B cell (primary cell): ENCODE measurements at regions not wholly inside any gene's neighbourhood (a gene's known extent, or its start where the extent isn't known, plus 50 kb on each side); places are given as distances from the start of the nearest gene placed in this dataset.
"Not testable (repeated sequence)": the region's sequence is repeated elsewhere in the genome, so short reads cannot be mapped to it uniquely, and the experiment has no call there.

ENCODE experiments used
- ATAC-seq: fragments of 200-7000 bp; cut with Tn5 transposase; one replicate; pipeline ENCODE4 v1.10.0; 2021; ENCODE audit warnings: low read depth, mild to moderate bottlenecking, moderate number of reproducible peaks, moderate library complexity
- CTCF ChIA-PET: fragments of 350-600 bp; sonication (Branson Sonifier 250); formaldehyde crosslinking; loops from one replicate; lab custom pipeline; 2021; ENCODE audit warnings: antibody characterized with exemption, inconsistent platforms; lab: Charles Lee
- POLR2A ChIA-PET: fragments of 350-600 bp; sonication (Branson Sonifier 250); formaldehyde crosslinking; loops from one replicate; lab custom pipeline; 2021; ENCODE audit warnings: antibody characterized with exemption; lab: Charles Lee
- DNase-seq: peaks from one replicate; pipeline ENCODE4 v3.0.0; 2013
- H2AFZ ChIP-seq: 2 replicates; pipeline ENCODE4 v1.6.1; 2012; ENCODE audit warnings: mild to moderate bottlenecking, low read depth, low read length; ENCODE audit not compliant: insufficient read depth, poor library complexity, severe bottlenecking
- H3K27ac ChIP-seq, 2 donors: 1 replicate in 1 of 2; 2 replicates in 1 of 2; pipeline ENCODE4 v1.5.1; 2012 to 2013; ENCODE audit warnings: low read length in 2 of 2, mild to moderate bottlenecking in 2 of 2, moderate library complexity in 1 of 2
- H3K27me3 ChIP-seq, 4 experiments: fragments of 200-600 bp in 1 of 4; sonication (generic) in 1 of 4; replicated peaks in 1 of 4; 1 replicate in 2 of 4; 2 replicates in 2 of 4; pipeline versions ENCODE4 v1.6.1 to v1.7.0; 2013 to 2016; ENCODE audit warnings: low read length in 3 of 4, mild to moderate bottlenecking in 2 of 4, mixed read lengths in 1 of 4, moderate library complexity in 1 of 4; ENCODE audit not compliant: insufficient read depth in 4 of 4, control insufficient read depth in 3 of 4; ENCODE audit errors: control extremely low read depth in 1 of 4
- H3K36me3 ChIP-seq, 2 experiments: replicated peaks in 1 of 2; 1 replicate in 1 of 2; 2 replicates in 1 of 2; pipeline versions ENCODE4 v1.6.1 to v1.7.1; 2013; ENCODE audit warnings: low read length in 1 of 2; ENCODE audit not compliant: insufficient read depth in 2 of 2, control insufficient read depth in 1 of 2; ENCODE audit errors: control extremely low read depth in 1 of 2, extremely low read depth in 1 of 2
- H3K4me1 ChIP-seq, 2 donors: fragments of 200-600 bp in 1 of 2; sonication (generic) in 1 of 2; 1 replicate in 1 of 2; 2 replicates in 1 of 2; pipeline versions ENCODE4 v1.5.1 to v1.6.1; 2013 to 2017; ENCODE audit warnings: low read length in 2 of 2; ENCODE audit not compliant: control insufficient read depth in 2 of 2, insufficient read depth in 2 of 2
- H3K4me2 ChIP-seq: replicated peaks from 2 replicates; pipeline ENCODE3; 2012; ENCODE audit warnings: mild to moderate bottlenecking, low read depth, low read length; ENCODE audit not compliant: poor library complexity, severe bottlenecking
- H3K4me3 ChIP-seq, 5 experiments: fragments of 200-600 bp in 1 of 5; sonication (generic) in 1 of 5; 1 replicate in 3 of 5; 2 replicates in 2 of 5; pipeline versions ENCODE4 v1.5.1 to v1.7.0; 2011 to 2016; ENCODE audit warnings: low read length in 4 of 5, mild to moderate bottlenecking in 4 of 5, low read depth in 2 of 5, control low read depth in 1 of 5, moderate library complexity in 1 of 5; ENCODE audit not compliant: insufficient read depth in 1 of 5; ENCODE audit errors: control extremely low read depth in 1 of 5, extremely low read depth in 1 of 5
- H3K79me2 ChIP-seq: fragments of 200-600 bp; sonication (generic); one replicate; pipeline ENCODE4 v1.6.0; 2016; ENCODE audit warnings: low read length; ENCODE audit not compliant: control insufficient read depth, insufficient read depth
- H3K9ac ChIP-seq: fragments of 200-600 bp; sonication (generic); 2 replicates; pipeline ENCODE4 v1.6.1; 2017; ENCODE audit warnings: mild to moderate bottlenecking, low read length, moderate library complexity
- H3K9me3 ChIP-seq, 3 donors: one replicate each; pipeline versions ENCODE4 v1.6.1 to v1.7.1; 2013; ENCODE audit warnings: low read length in 2 of 3; ENCODE audit not compliant: control insufficient read depth in 2 of 3, insufficient read depth in 1 of 3; ENCODE audit errors: control extremely low read depth in 1 of 3
- H4K20me1 ChIP-seq: 2 replicates; pipeline ENCODE4 v1.6.0; 2012; ENCODE audit warnings: mild to moderate bottlenecking, low read length; ENCODE audit not compliant: insufficient read depth, control insufficient read depth, poor library complexity, severe bottlenecking
- H3K27ac Mint-ChIP-seq: one replicate; pipeline ENCODE4 v1.8.0; 2021; ENCODE audit warnings: mixed read lengths
- H3K27me3 Mint-ChIP-seq: one replicate; pipeline ENCODE4 v1.8.0; 2021; ENCODE audit warnings: mixed read lengths
- H3K4me1 Mint-ChIP-seq: one replicate; pipeline ENCODE4 v1.8.0; 2021; ENCODE audit warnings: mixed read lengths
- H3K4me3 Mint-ChIP-seq: one replicate; pipeline ENCODE4 v1.8.0; 2021; ENCODE audit warnings: mixed read lengths
- H3K9me3 Mint-ChIP-seq: one replicate; pipeline ENCODE4 v1.8.0; 2022; ENCODE audit warnings: mixed read lengths; ENCODE audit not compliant: insufficient read depth
- WGBS: methylation state at CpG from one replicate; pipeline ENCODE4 v1.1.5; 2013; ENCODE audit warnings: missing lambda C conversion rate; ENCODE audit not compliant: insufficient coverage; 5-methylcytosine and 5-hydroxymethylcytosine counted together
- intact Hi-C: fragments of 100-400 bp; cut with micrococcal nuclease; formaldehyde crosslinking; loops from one replicate; pipeline ENCODE4 v1.10.0; 2022

- H3K4me2 ChIP-seq, intact Hi-C loops, H3K9me3 ChIP-seq, H3K27me3 Mint-ChIP-seq, H3K79me2 ChIP-seq, H4K20me1 ChIP-seq, H3K27ac ChIP-seq, DNase-seq, POLR2A ChIA-PET, ATAC-seq, H3K4me1 Mint-ChIP-seq, H3K36me3 ChIP-seq, H3K9ac ChIP-seq, H3K4me3 Mint-ChIP-seq, H3K27ac Mint-ChIP-seq, CTCF ChIA-PET, H3K27me3 ChIP-seq, H2AFZ ChIP-seq, H3K9me3 Mint-ChIP-seq, H3K4me3 ChIP-seq, H3K4me1 ChIP-seq: not testable (repeated sequence)
- no CpG with 5 or more reads among the region's 8 CpGs for WGBS
Observed at GRCh38 chr16:33988012-33988411, 528.6 kb downstream of the TP53TG3F start.

GRCh38 chr16:33990488-33990887, 531.1 kb downstream of the TP53TG3F start:
- CTCF ChIA-PET: not testable (repeated sequence)

GRCh38 chr16:33992513-33993177, 533.2 kb downstream of the TP53TG3F start:
- POLR2A ChIA-PET, H3K27ac ChIP-seq, H3K36me3 ChIP-seq, H3K27ac Mint-ChIP-seq, H3K4me2 ChIP-seq, H3K9me3 ChIP-seq, H3K27me3 Mint-ChIP-seq, DNase-seq, H3K9me3 Mint-ChIP-seq, H3K9ac ChIP-seq, H3K4me1 Mint-ChIP-seq, CTCF ChIA-PET, H3K4me3 ChIP-seq, H3K4me1 ChIP-seq, intact Hi-C loops, H4K20me1 ChIP-seq, H3K4me3 Mint-ChIP-seq, H2AFZ ChIP-seq, H3K27me3 ChIP-seq, ATAC-seq, H3K79me2 ChIP-seq: not testable (repeated sequence)
- WGBS: 78% methylated on average over 9 of the region's 11 CpGs

More at GRCh38 chr16:33990488-33990887, 531.1 kb downstream of the TP53TG3F start:
- H3K4me1 ChIP-seq, intact Hi-C loops, H2AFZ ChIP-seq, H3K4me3 ChIP-seq, H3K9me3 Mint-ChIP-seq, H3K79me2 ChIP-seq, H3K27me3 Mint-ChIP-seq, H3K4me3 Mint-ChIP-seq, H3K27ac Mint-ChIP-seq, H3K4me2 ChIP-seq, H3K4me1 Mint-ChIP-seq, POLR2A ChIA-PET, H3K9me3 ChIP-seq, H3K27ac ChIP-seq, H4K20me1 ChIP-seq, DNase-seq, ATAC-seq, H3K36me3 ChIP-seq, H3K27me3 ChIP-seq, H3K9ac ChIP-seq: not testable (repeated sequence)
- WGBS: no CpG with 5 or more reads among the region's 18 CpGs

GRCh38 chr16:33994207-33994606, 534.8 kb downstream of the TP53TG3F start:
- POLR2A ChIA-PET, H3K27me3 Mint-ChIP-seq, H3K9me3 Mint-ChIP-seq, DNase-seq, H3K4me3 Mint-ChIP-seq, H3K9ac ChIP-seq, H3K9me3 ChIP-seq, H3K27ac ChIP-seq, H3K4me1 Mint-ChIP-seq, H2AFZ ChIP-seq, H3K27me3 ChIP-seq, H4K20me1 ChIP-seq, CTCF ChIA-PET, H3K79me2 ChIP-seq, ATAC-seq, intact Hi-C loops, H3K4me1 ChIP-seq, H3K36me3 ChIP-seq, H3K4me2 ChIP-seq, H3K27ac Mint-ChIP-seq, H3K4me3 ChIP-seq: not testable (repeated sequence)
- WGBS: 77% methylated on average over 5 of the region's 12 CpGs
